ELF-1 (cell line): ENCODE measurements at regions not wholly inside any gene's neighbourhood (a gene's known extent, or its start where the extent isn't known, plus 50 kb on each side); places are given as distances from the start of the nearest gene placed in this dataset.
"Not testable (repeated sequence)": the region's sequence is repeated elsewhere in the genome, so short reads cannot be mapped to it uniquely, and the experiment has no call there.

Experiments used
- DNase-seq: peaks from one replicate; pipeline ENCODE4 v3.0.0-alpha.2; 2016; ENCODE audit warnings: low read depth, low spot score

- no peak for DNase-seq
Measured at GRCh38 chr4:56146956-56147355, 198.2 kb downstream of the CEP135 start.

GRCh38 chr4:56142088-56142487 lies 193.3 kb downstream of the CEP135 start:
- DNase-seq: no peak

DNA sequence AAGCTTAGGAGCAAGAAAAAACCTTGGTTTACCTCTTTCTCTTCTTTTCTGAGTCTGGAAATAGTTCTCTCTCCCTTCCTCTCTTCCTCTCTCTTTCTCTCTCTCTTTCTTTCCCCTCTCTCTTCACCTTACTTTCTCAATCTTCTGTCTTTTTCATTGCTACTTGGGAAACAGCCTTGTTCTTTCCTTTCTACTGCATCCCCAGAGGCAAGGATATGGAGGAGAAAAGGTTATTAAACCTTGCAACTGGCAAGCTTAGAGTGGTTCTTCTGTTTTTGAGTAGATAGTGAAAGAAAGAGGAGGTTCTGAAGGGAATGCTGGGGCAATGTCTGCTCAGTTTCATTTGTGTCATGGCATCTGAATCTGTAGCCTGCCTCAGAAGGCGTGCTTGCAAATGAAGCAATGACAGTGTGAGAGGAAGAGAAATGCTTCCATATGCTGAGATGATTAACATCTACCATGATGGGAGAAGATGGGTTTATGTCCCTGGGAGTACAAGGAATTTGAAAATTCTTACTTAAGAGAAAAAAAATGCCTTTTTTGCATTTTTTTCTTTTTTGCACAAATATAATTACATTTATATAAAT lies 190.6 kb downstream of the CEP135 start:
- no peak for DNase-seq

DNA sequence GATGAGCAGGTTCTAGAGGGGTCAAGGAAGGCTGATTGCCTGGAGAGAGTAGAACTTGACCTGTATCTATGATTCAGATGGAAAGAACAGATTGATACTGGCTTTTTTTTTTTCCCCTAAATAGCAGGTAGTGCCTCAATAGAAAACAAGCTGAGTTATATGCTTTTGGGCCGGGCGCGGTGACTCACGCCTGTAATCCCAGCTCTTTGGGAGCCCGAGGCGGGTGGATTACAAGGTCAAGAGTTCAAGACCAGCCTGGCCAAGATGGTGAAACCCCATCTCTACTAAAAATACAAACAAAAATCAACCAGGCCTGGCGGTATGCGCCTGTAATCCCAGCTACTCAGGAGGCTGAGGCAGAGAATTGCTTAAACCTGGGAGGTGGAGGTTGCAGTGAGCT lies 186.1 kb downstream of the CEP135 start:
- DNase-seq: not testable (repeated sequence)

- DNase-seq: peak; percentile 11
Measured at GRCh38 chr4:56134266-56134665, 185.5 kb downstream of the CEP135 start.

DNA sequence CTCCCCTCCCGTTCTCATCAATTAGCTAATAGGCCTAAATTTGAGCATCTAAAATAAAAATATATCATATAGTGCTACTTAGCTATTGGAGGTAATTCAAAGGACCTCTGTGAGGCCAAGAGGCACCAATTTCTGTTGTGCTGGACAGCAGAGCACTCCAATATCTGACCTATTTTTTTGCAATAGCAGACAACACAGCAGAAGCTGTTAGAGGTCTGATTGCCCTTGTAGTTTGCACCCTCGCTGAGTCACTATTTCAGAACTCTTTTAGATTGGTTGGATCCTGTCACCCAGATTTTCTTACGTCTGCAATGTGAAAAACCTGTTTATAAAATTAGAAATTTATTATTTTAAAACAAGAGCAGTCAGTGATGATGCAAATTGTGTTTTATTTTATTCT lies 184.1 kb downstream of the CEP135 start:
- no peak for DNase-seq

DNA sequence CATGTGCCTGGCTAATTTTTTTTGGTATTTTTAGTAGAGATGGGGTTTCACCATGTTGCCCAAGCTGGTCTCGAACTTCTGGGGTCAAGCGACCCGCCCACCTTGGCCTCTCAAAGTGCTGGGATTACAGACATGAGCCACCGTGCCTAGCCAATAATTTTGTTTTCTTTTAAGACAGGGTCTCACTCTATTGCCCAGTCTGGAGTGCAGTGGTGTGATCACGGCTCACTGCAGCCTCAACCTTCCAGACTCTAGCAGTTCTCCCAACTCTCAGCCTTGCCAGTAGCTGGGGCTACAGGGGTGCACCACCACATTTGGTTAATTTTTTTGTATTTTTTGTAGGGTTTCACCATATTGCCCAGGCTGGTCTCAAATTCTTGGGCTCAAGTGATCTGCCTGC lies 183.4 kb downstream of the CEP135 start:
- not testable (repeated sequence) for DNase-seq

DNA sequence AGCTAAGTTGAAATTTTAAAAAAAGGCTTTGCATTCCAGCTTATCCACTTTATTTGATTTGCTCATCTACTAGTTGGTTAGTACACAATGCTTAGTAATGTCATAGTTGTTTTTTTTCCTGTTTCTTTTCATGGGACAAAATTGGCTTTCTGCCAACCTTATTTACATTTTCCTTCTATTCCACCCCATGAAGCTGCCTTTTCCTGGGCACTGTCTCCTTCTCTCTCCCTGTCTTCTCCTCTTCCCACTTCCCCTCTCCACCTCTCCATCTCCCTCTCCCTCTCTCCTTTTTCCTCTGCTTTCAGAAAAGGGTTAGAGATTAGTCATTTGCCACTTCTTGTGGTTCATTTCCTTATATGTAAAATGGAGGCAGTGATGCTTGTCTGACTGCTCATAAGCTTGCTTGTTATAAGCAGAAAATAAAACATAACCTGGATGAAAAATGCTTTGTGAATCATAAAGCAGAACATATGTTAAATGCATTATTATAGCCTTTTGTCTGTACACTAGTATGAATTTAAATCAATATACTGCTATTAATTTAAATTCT lies 181.9 kb downstream of the CEP135 start:
- no peak for DNase-seq

DNA sequence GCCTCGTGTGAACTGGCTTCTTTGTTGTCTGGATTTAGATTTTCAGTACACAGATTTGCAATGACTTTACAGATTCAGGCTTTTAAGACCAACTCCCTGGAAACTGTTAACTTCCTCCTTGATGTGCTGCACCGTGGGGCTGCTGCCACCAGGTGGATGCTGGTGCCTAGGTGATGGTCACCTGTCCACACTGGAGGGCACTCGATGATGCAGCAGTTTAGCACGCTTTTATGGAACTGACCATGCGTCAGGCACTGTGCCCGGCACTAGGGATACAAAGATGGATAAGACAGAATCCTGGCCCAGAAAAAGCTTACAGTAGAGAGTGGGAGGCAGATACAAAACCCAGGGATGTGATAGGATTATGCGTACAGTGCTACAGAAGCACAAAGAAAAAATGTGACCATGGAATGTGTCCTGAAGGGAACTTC lies 180.7 kb downstream of the CEP135 start:
- DNase-seq: peak; percentile 61

DNA sequence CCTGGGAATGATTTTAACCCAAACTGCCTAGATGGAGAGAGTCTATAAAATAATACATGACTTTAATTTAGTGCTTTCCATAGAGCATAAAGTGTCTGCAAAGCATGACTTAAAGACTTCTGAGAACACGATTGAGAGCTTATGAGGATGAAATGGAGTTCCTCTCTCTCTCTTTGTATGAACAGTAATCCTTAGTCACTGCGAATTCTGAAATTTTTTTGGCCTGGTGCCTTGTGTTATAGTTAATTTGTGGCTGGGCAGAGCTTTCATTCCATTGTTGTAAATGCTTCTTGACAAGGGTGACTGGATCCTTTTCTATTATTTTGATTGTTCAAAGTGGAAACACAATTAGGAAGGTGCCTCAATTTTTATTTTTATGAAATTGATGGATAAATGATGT lies 179.5 kb downstream of the CEP135 start:
- DNase-seq: no peak

DNA sequence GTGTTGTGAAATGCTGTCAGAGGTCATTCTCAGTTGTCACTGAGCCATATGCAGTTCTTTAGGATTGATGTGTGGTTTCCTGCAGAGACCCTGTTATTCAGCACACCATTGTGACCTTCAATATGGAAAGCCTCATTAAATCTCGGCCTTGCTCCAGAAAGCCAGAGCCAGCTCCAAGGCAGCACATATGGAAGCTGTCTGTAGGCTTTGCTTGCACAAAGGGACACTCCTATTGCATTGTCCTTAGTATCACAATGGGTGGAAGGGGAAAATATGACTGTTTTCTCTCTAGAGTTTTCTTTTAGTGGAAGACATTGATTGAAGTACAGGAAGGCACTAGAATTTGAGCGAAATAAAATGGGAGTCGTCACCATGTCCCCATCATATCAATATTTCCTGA lies 179.0 kb downstream of the CEP135 start:
- no peak for DNase-seq

- DNase-seq: no peak
Measured at GRCh38 chr4:56123547-56123946, 174.8 kb downstream of the CEP135 start.

- no peak for DNase-seq
Measured at GRCh38 chr4:56123051-56123450, 174.3 kb downstream of the CEP135 start.

GRCh38 chr4:56118845-56119244 lies 170.1 kb downstream of the CEP135 start:
- DNase-seq: no peak

DNA sequence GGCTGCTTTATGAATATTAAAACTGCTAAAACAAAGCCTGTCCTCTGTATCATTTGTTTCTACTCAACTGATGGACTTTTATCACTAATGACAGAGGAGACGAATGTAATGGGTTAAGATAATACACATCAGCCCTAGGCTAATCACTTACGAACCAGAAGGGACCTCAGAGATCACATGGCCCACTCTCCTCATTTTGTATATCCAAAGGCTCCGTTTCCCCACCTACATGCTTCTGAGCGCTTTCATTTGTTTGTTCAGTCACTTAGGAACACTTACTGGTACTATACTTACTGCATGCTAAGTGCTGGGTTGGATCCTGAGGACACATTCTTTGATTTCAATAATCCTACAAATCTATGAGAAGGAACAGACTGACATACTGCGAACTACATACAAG lies 169.3 kb downstream of the CEP135 start:
- DNase-seq: no peak

- DNase-seq: no peak
Measured at GRCh38 chr4:56115898-56116297, 167.2 kb downstream of the CEP135 start.

- DNase-seq: no peak
Measured at GRCh38 chr4:56112377-56112776, 163.6 kb downstream of the CEP135 start.

DNA sequence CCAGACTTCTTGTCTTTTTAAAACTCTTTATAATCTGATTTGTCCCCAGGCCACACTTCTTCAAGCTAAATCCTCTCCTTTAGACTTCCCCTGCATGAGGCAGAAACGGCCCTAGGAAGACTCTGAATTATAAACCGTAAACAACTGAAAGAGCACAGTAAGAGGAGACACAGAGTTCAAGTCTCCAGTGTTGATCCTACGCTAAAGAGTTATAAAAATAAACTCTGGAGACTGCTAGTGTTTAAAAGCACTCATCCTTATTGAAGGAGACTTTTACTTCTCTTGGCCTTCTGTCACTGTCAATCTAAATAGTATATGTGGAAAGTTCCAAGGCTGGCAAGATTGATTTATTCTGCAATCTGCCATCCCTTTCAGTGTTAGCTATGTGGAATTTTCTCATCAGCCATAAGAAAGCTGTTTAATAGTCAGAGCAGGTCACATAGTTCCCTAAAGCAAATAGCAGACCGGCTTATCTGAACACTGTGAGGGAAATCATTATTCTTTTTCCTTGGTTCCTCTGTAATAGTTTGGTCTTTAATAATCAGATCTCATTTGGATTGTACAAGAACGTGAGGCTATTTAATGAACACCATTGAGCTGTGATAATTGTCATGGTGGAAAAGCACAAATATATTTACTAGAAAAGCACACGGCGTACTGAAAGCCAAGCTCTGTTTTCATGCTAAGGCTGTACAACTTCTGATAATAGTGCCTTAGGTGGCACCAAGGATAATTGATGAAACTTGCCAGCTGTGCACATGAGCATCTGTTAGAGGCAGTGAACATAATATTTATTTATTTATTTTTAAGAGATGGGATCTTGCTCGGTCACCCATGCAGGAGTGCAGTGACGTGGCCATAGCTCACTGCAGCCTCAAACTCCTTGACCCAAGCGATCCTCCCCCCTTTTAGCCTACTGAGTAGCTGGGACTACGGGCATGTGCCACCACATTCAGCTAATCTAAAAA lies 157.7 kb downstream of the CEP135 start:
- no peak for DNase-seq

GRCh38 chr4:56104188-56104587 lies 155.4 kb downstream of the CEP135 start:
- no peak for DNase-seq

GRCh38 chr4:56102601-56103000 lies 153.9 kb downstream of the CEP135 start:
- no peak for DNase-seq

DNA sequence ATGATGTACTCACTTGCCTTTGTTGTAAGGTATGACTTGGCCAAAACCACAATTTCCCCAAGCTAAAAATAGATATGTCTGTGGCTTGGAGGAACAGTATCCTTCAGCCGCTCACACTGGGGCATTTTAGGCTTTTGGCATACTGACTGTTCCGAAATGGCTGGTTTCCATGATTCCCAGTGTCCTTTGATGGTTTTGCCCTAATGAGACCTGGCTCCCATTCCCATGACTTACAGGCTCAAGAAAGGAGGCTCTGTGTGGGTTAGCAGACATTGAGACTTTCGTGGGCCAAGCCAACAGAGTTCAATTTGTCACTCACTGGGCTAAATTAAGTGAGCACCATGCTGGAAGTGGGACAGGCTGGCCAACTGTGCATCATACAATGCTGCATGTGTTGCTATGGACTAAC lies 150.6 kb downstream of the CEP135 start:
- no peak for DNase-seq

DNA sequence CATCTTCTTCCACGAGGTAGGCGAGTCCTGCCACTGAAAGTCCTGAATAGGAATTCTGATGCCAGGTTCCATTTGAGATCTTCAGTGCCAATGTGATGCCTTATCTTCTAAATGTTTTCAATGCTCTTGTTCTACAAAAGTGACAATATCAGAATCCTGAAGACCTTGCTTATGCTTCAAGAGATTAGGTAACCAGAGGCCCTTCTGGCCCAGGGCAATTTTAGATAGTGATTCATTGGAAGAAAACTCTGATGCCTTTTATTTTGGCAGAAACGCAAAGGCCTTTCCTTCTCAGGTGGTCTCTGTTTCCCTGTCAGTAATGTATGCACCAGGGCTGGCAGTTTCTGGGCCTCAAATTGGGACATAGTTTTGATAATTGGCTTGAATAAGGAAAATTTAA lies 144.8 kb downstream of the CEP135 start:
- DNase-seq: no peak

DNA sequence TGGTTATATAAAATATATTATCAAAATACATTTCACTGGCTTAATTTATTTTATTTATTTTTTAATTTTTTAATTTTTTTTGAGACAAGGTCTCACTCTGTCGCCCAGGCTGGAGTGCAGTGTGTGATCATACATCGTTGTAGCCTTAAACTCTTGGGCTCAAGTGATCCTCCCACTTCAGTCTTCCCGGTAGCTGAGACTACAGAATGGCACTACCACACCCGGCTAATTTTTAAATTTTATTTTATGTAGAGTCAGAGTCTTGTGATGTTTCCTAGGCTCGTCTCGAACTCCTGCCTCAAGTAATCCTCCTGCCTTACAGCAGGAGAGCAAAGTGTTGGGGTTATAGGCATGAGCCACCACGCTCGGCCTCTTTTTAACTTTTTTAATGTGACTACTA lies 143.8 kb downstream of the CEP135 start:
- DNase-seq: no peak
